A549 (cell line): ENCODE measurements at regions not wholly inside any gene's neighbourhood (a gene's known extent, or its start where the extent isn't known, plus 50 kb on each side); places are given as distances from the start of the nearest gene placed in this dataset.

Experiments used
- CTCF ChIP-seq: fragments of >200 bp; sonication (Bioruptor Twin); formaldehyde crosslinking; IDR thresholded peaks from 3 replicates; pipeline ENCODE4 v1.5.1; 2016
- ELK1 ChIP-seq: fragments of 150-350 bp; IDR thresholded peaks from 2 replicates; pipeline ENCODE4 v1.6.1; 2014; ENCODE audit warnings: low read depth, mild to moderate bottlenecking, low read length
- EP300 ChIP-seq, 2 experiments: fragments of >200 bp; sonication (Bioruptor Twin); formaldehyde crosslinking; IDR thresholded peaks; 2 replicates in 1 of 2; 3 replicates in 1 of 2; pipeline ENCODE4 v1.6.1; 2016 to 2017
- MAFK ChIP-seq: fragments of 450-650 bp; IDR thresholded peaks from 2 replicates; pipeline ENCODE4 v1.6.1; 2014; ENCODE audit not compliant: partially characterized antibody
- MAX ChIP-seq: IDR thresholded peaks from 2 replicates; pipeline ENCODE4 v1.6.1; 2012
- SMC3 ChIP-seq: fragments of >200 bp; sonication (Bioruptor Twin); formaldehyde crosslinking; IDR thresholded peaks from 3 replicates; pipeline ENCODE4 v1.6.1; 2018; ENCODE audit warnings: inconsistent platforms
- USF2 ChIP-seq: fragments of 450-650 bp; IDR thresholded peaks from 2 replicates; pipeline ENCODE4 v1.6.1; 2014; ENCODE audit warnings: antibody characterized with exemption

- no peak for TF ChIP-seq CTCF
- TF ChIP-seq SMC3, result no peak
- no peak for TF ChIP-seq MAX
- no peak for TF ChIP-seq USF2
- no peak for TF ChIP-seq MAFK
- TF ChIP-seq ELK1, result no peak
- no peak for TF ChIP-seq EP300 (IDR thresholded peaks at IDR 0.05)
Measured at GRCh38 chr3:168362661-168363247, 267.0 kb upstream of the GOLIM4 start.
